ENCODE measurements at regions not wholly inside any gene's neighbourhood (a gene's known extent, or its start where the extent isn't known, plus 50 kb on each side); places are given as distances from the start of the nearest gene placed in this dataset.

DNA sequence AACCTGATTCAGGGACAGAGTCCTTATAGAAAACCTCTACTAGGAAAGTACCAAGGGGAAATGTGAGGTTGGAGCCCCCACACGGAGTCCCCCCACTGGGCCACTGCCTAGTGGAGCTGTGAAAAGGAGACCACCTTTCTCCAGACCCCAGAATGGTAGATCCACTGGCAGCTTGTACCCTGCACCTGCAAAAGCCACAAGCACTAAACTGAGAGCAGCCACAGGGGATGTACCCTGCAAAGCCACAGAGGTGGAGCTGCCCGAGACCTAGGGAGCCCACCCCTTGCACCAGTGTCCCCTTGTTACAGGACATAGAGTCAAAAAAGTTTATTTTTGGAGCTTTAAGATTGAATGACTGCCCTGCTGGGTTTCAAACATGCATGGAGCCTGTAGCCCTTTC is 87.2 kb upstream of the KCNMA1 start:
- TF ChIP-seq, protein P1, sequence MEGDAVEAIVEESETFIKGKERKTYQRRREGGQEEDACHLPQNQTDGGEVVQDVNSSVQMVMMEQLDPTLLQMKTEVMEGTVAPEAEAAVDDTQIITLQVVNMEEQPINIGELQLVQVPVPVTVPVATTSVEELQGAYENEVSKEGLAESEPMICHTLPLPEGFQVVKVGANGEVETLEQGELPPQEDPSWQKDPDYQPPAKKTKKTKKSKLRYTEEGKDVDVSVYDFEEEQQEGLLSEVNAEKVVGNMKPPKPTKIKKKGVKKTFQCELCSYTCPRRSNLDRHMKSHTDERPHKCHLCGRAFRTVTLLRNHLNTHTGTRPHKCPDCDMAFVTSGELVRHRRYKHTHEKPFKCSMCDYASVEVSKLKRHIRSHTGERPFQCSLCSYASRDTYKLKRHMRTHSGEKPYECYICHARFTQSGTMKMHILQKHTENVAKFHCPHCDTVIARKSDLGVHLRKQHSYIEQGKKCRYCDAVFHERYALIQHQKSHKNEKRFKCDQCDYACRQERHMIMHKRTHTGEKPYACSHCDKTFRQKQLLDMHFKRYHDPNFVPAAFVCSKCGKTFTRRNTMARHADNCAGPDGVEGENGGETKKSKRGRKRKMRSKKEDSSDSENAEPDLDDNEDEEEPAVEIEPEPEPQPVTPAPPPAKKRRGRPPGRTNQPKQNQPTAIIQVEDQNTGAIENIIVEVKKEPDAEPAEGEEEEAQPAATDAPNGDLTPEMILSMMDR (conservative IDR thresholded peaks at IDR 0.05): no peak
- TF ChIP-seq EZH2 (IDR thresholded peaks at IDR 0.05; ENCODE audit: low read depth): no peak

All from PC-9 (cell line).